ENCODE measurements at regions not wholly inside any gene's neighbourhood (a gene's known extent, or its start where the extent isn't known, plus 50 kb on each side); places are given as distances from the start of the nearest gene placed in this dataset.

GRCh38 chr10:35887685-35888084 is 245.6 kb upstream of the FZD8 start:
- H3K4me3 ChIP-seq (replicated peaks in 1 of 2; ENCODE audit: low read depth in 1 of 2, low read length in 2 of 2): no peak overlapping the region
- intact Hi-C loops (cut with micrococcal nuclease): no loop called here

More at GRCh38 chr10:35887685-35888084, 245.6 kb upstream of the FZD8 start:
- TF ChIP-seq CEBPB (IDR thresholded peaks at IDR 0.05; ENCODE audit: low read depth) (no peak), ELF1 (IDR thresholded peaks at IDR 0.05; ENCODE audit: borderline replicate concordance, low read depth) (no peak), REST (IDR thresholded peaks at IDR 0.05; ENCODE audit: low read depth) (no peak), CTCF (IDR thresholded peaks at IDR 0.05 in 2 of 3, conservative IDR thresholded peaks at IDR 0.05 in 1 of 3; ENCODE audit: borderline replicate concordance in 1 of 3, insufficient read depth in 1 of 3, low read depth in 2 of 3, low read length in 2 of 3) (no peak), ZBTB33 (IDR thresholded peaks at IDR 0.05; ENCODE audit: extremely low read depth, insufficient replicate concordance, low read length) (no peak), ZNF274 (IDR thresholded peaks at IDR 0.05; ENCODE audit: low read depth, low read length) (no peak), SIN3A (IDR thresholded peaks at IDR 0.05; ENCODE audit: low read depth) (no peak), ZFX (IDR thresholded peaks at IDR 0.05) (no peak), SP1 (IDR thresholded peaks at IDR 0.05; ENCODE audit: low read depth) (no peak), ATF3 (IDR thresholded peaks at IDR 0.05) (no peak), FOSL1 (IDR thresholded peaks at IDR 0.05; ENCODE audit: low read depth) (no peak), POLR2AphosphoS5 (IDR thresholded peaks at IDR 0.05; ENCODE audit: low read depth, low read length) (no peak), EZH2 (IDR thresholded peaks at IDR 0.05) (no peak)
- CTCF ChIA-PET: no interaction called here
- Histone ChIP-seq H3K9me2 (ENCODE audit: insufficient read depth) (no peaks in the 10 kb centered on the region), H3K9me3 (ENCODE audit: control insufficient read depth in 1 of 2, insufficient read depth in 1 of 2, low read depth in 1 of 2, low read length in 2 of 2) (peaks cover 0 to 7% of the 10 kb centered on the region in 2 experiments; a peak in 1 of 4 replicates), H3K79me2 (ENCODE audit: insufficient read depth, low read length) (no peaks in the 10 kb centered on the region), H3K4me2 (ENCODE audit: low read length) (no peak overlapping the region), H3K4me1 (ENCODE audit: control insufficient read depth in 1 of 2, insufficient read depth in 2 of 2, low read length in 2 of 2) (no peaks in the 10 kb centered on the region), H3K36me3 (ENCODE audit: control insufficient read depth in 1 of 2, insufficient read depth in 2 of 2, low read length in 2 of 2) (no peaks in the 10 kb centered on the region), H4K20me1 (ENCODE audit: insufficient read depth) (no peaks in the 10 kb centered on the region), H3K27ac (ENCODE audit: low read depth, low read length) (no peak overlapping the region), H3K9ac (ENCODE audit: low read length) (no peak overlapping the region), H3K27me3 (ENCODE audit: insufficient read depth, low read length) (no peaks in the 10 kb centered on the region), H2AFZ (ENCODE audit: low read depth, low read length, poor library complexity, severe bottlenecking) (no peak overlapping the region)
- no peak for ATAC-seq
- RAD21 ChIA-PET (ENCODE audit: low non-redundant PET in 1 of 2, low total read pairs in 2 of 2, uncharacterized antibody in 2 of 2, unreplicated experiment in 2 of 2): no interaction called here
- no peak for DNase-seq (ENCODE audit: low read depth, low spot score)
- no TSS peak for BruUV-seq (replicated peaks)
- POLR2A ChIA-PET: no interaction called here
